ENCODE measurements at regions not wholly inside any gene's neighbourhood (a gene's known extent, or its start where the extent isn't known, plus 50 kb on each side); places are given as distances from the start of the nearest gene placed in this dataset.

- no peak for TF ChIP-seq NFXL1 (CRISPR knock-in tag; IDR thresholded peaks at IDR 0.05)
- TF ChIP-seq STAT5A (IDR thresholded peaks at IDR 0.05; ENCODE audit: borderline replicate concordance, low read length): peak; percentile 98
- no peak for TF ChIP-seq ZNF121 (CRISPR knock-in tag; conservative IDR thresholded peaks at IDR 0.05)
- TF ChIP-seq TARDBP (IDR thresholded peaks at IDR 0.05): no peak
- peak; percentile 93 for TF ChIP-seq MYBL2 (IDR thresholded peaks at IDR 0.05; ENCODE audit: low read depth)
- TF ChIP-seq MYBL2 (CRISPR knock-in tag; IDR thresholded peaks at IDR 0.05; ENCODE audit: borderline replicate concordance): no peak
- peak; percentile 64 for TF ChIP-seq EP400 (IDR thresholded peaks at IDR 0.05)
- TF ChIP-seq PML (IDR thresholded peaks at IDR 0.05; ENCODE audit: low read length): peak; percentile 47; the same call in 1 of the 2 replicates
- peak; percentile 68 to 95; a peak in 3 of 4 replicates for TF ChIP-seq TBL1XR1 (IDR thresholded peaks at IDR 0.05; ENCODE audit: low read length in 2 of 2)
- TF ChIP-seq KDM1A (IDR thresholded peaks at IDR 0.05): peak; percentile 98 to 99
- TF ChIP-seq HDAC3 (IDR thresholded peaks at IDR 0.05; ENCODE audit: borderline replicate concordance, partially characterized antibody): peak; percentile 88
- TF ChIP-seq MAFG (tag; conservative IDR thresholded peaks at IDR 0.05): no peak
- peak in 1 of 2 experiments; percentile 23; a peak in 1 of 4 replicates for TF ChIP-seq BCLAF1 (IDR thresholded peaks at IDR 0.05; ENCODE audit: borderline replicate concordance in 1 of 2, control insufficient read depth in 1 of 2, low read depth in 2 of 2, low read length in 1 of 2)
- no peak for TF ChIP-seq PBX2 (CRISPR knock-in tag; IDR thresholded peaks at IDR 0.05; ENCODE audit: low read depth)
- peak; percentile 89 for TF ChIP-seq PBX2 (tag; conservative IDR thresholded peaks at IDR 0.05; ENCODE audit: low read depth)
- peak; percentile 92 for TF ChIP-seq TAF9B (IDR thresholded peaks at IDR 0.05; ENCODE audit: partially characterized antibody)
- TF ChIP-seq GTF2A2 (tag; IDR thresholded peaks at IDR 0.05): no peak
- peak; percentile 59; the same call in 1 of the 2 replicates for TF ChIP-seq ZNF766 (CRISPR knock-in tag; conservative IDR thresholded peaks at IDR 0.05)
- no peak for TF ChIP-seq ZNF695 (CRISPR knock-in tag; IDR thresholded peaks at IDR 0.05)
- TF ChIP-seq NBN (IDR thresholded peaks at IDR 0.05; ENCODE audit: low read depth): peak; percentile 87; the same call in 1 of the 2 replicates
- no peak for TF ChIP-seq NONO (IDR thresholded peaks at IDR 0.05; ENCODE audit: low read depth in 2 of 2, low read length in 1 of 2)
- peak; percentile 87 for TF ChIP-seq SMARCE1 (IDR thresholded peaks at IDR 0.05)
- TF ChIP-seq ETS1 (conservative IDR thresholded peaks at IDR 0.05; ENCODE audit: control insufficient read depth, low read depth, low read length): no peak
These were observed 269.2 kb upstream of the RGS18 start (continued) for GRCh38 chr1:191888996-191889622.
